ENCODE measurements at regions not wholly inside any gene's neighbourhood (a gene's known extent, or its start where the extent isn't known, plus 50 kb on each side); places are given as distances from the start of the nearest gene placed in this dataset.

DNA sequence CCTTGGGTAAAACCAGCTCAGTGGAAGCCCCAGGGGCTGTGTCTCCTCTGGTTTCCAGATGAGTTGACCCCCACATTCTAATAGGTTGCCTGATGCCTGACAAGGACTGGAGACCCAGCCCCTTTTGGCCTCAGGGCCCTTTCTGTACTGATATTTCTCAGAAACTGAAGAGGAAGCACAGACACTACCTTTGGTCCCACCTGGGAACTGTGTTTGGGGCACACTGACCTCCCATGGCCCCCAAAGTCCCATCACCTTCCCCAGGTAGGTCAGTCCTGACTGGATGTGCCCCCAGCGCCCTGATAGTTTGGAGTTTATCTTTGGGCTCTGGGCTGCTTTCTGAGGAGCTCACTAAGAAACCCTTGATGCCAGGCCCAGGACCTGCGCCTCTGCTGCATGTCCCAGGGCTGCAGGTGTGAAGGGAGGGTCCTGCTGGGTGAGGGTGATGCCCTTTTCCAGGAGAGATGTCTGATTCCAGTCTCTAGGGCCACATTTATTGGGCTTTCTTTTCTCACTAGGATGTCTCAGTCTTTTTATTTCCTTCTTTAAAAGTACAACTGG lies 106.7 kb downstream of the GGTLC2 start:
- TF ChIP-seq, protein P1, sequence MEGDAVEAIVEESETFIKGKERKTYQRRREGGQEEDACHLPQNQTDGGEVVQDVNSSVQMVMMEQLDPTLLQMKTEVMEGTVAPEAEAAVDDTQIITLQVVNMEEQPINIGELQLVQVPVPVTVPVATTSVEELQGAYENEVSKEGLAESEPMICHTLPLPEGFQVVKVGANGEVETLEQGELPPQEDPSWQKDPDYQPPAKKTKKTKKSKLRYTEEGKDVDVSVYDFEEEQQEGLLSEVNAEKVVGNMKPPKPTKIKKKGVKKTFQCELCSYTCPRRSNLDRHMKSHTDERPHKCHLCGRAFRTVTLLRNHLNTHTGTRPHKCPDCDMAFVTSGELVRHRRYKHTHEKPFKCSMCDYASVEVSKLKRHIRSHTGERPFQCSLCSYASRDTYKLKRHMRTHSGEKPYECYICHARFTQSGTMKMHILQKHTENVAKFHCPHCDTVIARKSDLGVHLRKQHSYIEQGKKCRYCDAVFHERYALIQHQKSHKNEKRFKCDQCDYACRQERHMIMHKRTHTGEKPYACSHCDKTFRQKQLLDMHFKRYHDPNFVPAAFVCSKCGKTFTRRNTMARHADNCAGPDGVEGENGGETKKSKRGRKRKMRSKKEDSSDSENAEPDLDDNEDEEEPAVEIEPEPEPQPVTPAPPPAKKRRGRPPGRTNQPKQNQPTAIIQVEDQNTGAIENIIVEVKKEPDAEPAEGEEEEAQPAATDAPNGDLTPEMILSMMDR (IDR thresholded peaks at IDR 0.05; ENCODE audit: low read depth, low read length): no peak
- TF ChIP-seq POLR2A (IDR thresholded peaks at IDR 0.05; ENCODE audit: extremely low read depth, insufficient read length): no peak
- TF ChIP-seq, protein P2, sequence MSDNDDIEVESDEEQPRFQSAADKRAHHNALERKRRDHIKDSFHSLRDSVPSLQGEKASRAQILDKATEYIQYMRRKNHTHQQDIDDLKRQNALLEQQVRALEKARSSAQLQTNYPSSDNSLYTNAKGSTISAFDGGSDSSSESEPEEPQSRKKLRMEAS (IDR thresholded peaks at IDR 0.05; ENCODE audit: low read depth, low read length): no peak
